ENCODE measurements at regions not wholly inside any gene's neighbourhood (a gene's known extent, or its start where the extent isn't known, plus 50 kb on each side); places are given as distances from the start of the nearest gene placed in this dataset.

DNA sequence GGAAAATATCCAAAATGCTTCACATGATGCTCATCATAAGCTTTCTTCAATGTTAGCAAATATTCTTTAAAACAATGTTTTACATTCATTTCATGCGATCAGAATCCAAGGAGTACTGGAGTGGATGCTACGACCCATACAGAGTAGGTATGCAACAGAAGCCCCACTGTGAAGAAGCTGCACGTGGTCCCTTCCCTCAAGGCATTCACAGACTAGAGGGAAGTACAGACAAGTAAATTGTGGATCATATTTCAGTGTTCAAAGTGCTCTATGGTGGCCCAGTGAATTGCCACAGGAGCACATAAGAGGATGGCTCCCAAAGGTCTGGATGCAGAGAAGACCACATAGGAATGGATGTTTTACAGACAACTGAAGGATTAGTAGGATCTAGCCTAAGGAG, 789.9 kb downstream of the IGSF11 start:
- no peak for TF ChIP-seq POLR2A (IDR thresholded peaks at IDR 0.05; ENCODE audit: low read length)
- no peak for TF ChIP-seq GATA1 (IDR thresholded peaks at IDR 0.05; ENCODE audit: low read depth, low read length)
